ENCODE measurements at regions not wholly inside any gene's neighbourhood (a gene's known extent, or its start where the extent isn't known, plus 50 kb on each side); places are given as distances from the start of the nearest gene placed in this dataset.

- DNase-seq (ENCODE audit: low read depth): no peak
Observed at GRCh38 chr18:67290421-67290820, 226.1 kb downstream of the DSEL start.

GRCh38 chr18:67285583-67285982 is 230.9 kb downstream of the DSEL start:
- no peak for DNase-seq (ENCODE audit: low read depth)

GRCh38 chr18:67282796-67283195 is 233.7 kb downstream of the DSEL start:
- DNase-seq (ENCODE audit: low read depth): no peak

GRCh38 chr18:67281746-67282145 is 234.8 kb downstream of the DSEL start:
- no peak for DNase-seq (ENCODE audit: low read depth)

- no peak for DNase-seq (ENCODE audit: low read depth)
Observed at GRCh38 chr18:67280486-67281242, 235.9 kb downstream of the DSEL start.

- DNase-seq (ENCODE audit: low read depth): no peak
Observed at GRCh38 chr18:67279988-67280387, 236.5 kb downstream of the DSEL start.

GRCh38 chr18:67278984-67279383 is 237.5 kb downstream of the DSEL start:
- no peak for DNase-seq (ENCODE audit: low read depth)

GRCh38 chr18:67276638-67277037 is 239.9 kb downstream of the DSEL start:
- DNase-seq (ENCODE audit: low read depth): no peak

GRCh38 chr18:67273288-67273687 is 243.2 kb downstream of the DSEL start:
- no peak for DNase-seq (ENCODE audit: low read depth)

GRCh38 chr18:67269206-67269605 is 247.3 kb downstream of the DSEL start:
- DNase-seq (ENCODE audit: low read depth): no peak

- DNase-seq (ENCODE audit: low read depth): no peak
Observed at GRCh38 chr18:67268530-67268929, 248.0 kb downstream of the DSEL start.

- no peak for DNase-seq (ENCODE audit: low read depth)
Observed at GRCh38 chr18:67266246-67267237, 250.0 kb downstream of the DSEL start.

- DNase-seq (ENCODE audit: low read depth): peak; percentile 68
Observed at GRCh38 chr18:67265464-67266245, 250.9 kb downstream of the DSEL start.

- no peak for DNase-seq (ENCODE audit: low read depth)
Observed at GRCh38 chr18:67261931-67262552, 254.5 kb downstream of the DSEL start.

GRCh38 chr18:67260841-67261240 is 255.7 kb downstream of the DSEL start:
- DNase-seq (ENCODE audit: low read depth): no peak

- DNase-seq (ENCODE audit: low read depth): no peak
Observed at GRCh38 chr18:67250776-67251424, 265.6 kb downstream of the DSEL start.

- no peak for DNase-seq (ENCODE audit: low read depth)
Observed at GRCh38 chr18:67243799-67244587, 272.5 kb downstream of the DSEL start.

- no peak for DNase-seq (ENCODE audit: low read depth)
Observed at GRCh38 chr18:67242001-67242400, 274.5 kb downstream of the DSEL start.

- DNase-seq (ENCODE audit: low read depth): no peak
Observed at GRCh38 chr18:67241299-67241698, 275.2 kb downstream of the DSEL start.

GRCh38 chr18:67239826-67240225 is 276.7 kb downstream of the DSEL start:
- no peak for DNase-seq (ENCODE audit: low read depth)

Data from non-pigmented ciliary epithelial cell (primary cell).